WI38 (cell line): ENCODE measurements at regions not wholly inside any gene's neighbourhood (a gene's known extent, or its start where the extent isn't known, plus 50 kb on each side); places are given as distances from the start of the nearest gene placed in this dataset.

Source experiments
- H3K4me3 ChIP-seq: 2 replicates; pipeline ENCODE4 v1.5.1; 2011; ENCODE audit warnings: low read depth, mild to moderate bottlenecking, control low read depth, low read length
- CTCF ChIP-seq: IDR thresholded peaks from 2 replicates; pipeline ENCODE4 v1.5.1; 2012; ENCODE audit warnings: low read depth, mild to moderate bottlenecking, control low read depth, low read length

- H3K4me3 ChIP-seq: no peak overlapping the region
- TF ChIP-seq CTCF: no peak
Observed at GRCh38 chr2:219947575-219947974, 320.1 kb downstream of the SLC4A3 start.

DNA sequence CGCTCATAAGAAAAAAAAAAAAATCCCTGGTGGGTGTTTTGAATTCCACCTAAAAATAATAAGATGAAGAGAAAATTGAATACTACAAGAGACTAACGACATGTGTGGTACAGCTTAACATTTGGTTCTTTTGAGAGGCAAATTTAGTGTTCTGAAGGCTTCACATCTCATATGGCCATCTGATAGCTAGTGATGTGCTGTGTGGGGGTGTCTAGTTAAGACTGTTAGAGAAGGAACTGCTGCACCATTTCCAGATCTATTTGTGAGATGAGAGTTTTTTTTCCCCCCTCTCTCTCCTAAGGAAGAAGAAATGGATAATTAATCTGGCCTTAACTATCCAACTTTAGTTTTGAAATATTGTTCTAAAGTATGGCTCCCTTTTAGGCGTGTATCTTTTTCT is 321.6 kb downstream of the SLC4A3 start:
- no peak overlapping the region for H3K4me3 ChIP-seq
- no peak for TF ChIP-seq CTCF

GRCh38 chr2:219951099-219951498 is 323.7 kb downstream of the SLC4A3 start:
- H3K4me3 ChIP-seq: no peak overlapping the region
- no peak for TF ChIP-seq CTCF

- no peak for TF ChIP-seq CTCF
- H3K4me3 ChIP-seq: no peak overlapping the region
Observed at GRCh38 chr2:219954331-219954730, 326.9 kb downstream of the SLC4A3 start.

DNA sequence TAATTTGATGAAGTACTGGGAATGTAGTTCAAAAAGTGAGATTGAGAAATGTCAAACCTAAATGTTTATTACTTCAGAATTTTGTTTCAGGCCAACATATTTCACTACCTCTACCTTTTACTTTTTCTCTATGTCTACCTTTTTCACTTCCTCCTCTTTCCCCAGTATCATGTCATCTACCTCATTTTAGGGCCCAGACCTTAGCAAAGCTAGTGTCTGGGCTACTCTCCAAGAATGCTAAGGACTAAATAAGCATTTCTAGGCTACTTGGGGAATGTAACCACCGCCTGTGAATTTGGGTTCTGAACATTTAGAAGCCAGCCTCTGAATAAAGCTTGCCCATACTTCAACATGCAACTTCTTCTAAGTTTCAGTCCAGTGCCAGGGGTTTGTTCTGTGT is 330.4 kb downstream of the SLC4A3 start:
- TF ChIP-seq CTCF: no peak

DNA sequence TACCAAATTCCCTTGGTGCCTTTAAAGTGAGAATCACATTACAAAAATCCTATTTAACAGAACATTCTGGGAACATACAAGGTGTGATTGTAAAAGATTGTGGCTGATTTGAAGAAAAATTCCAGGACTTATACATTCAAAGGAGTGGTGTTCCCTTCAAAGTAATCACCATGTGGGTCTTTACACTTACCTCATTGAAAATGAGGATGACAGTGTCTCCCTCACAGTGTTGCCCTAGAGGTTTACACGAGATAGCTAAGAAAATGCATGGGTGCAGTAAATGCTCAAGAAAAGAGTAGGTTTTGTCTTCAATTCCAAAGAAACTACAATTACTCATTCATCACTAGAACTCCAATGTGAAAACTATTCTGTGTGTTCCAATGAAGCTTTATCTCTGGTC is 331.5 kb downstream of the SLC4A3 start:
- no peak for TF ChIP-seq CTCF
- H3K4me3 ChIP-seq: no peak overlapping the region

More for the DNA sequence above, 330.4 kb downstream of the SLC4A3 start:
- H3K4me3 ChIP-seq: no peak overlapping the region

- no peak overlapping the region for H3K4me3 ChIP-seq
- TF ChIP-seq CTCF: no peak
Observed at GRCh38 chr2:219959471-219959870, 332.0 kb downstream of the SLC4A3 start.
